HepG2 (cell line): ENCODE measurements at regions not wholly inside any gene's neighbourhood (a gene's known extent, or its start where the extent isn't known, plus 50 kb on each side); places are given as distances from the start of the nearest gene placed in this dataset.

Source experiments
- ATAC-seq: fragments of 200-7000 bp; cut with Tn5 transposase; 3 replicates; pipeline ENCODE4 v1.9.1; 2020; ENCODE audit warnings: mild to moderate bottlenecking, moderate library complexity
- BruUV-seq: library from RNA; stranded (reverse); fragments of 400-500 nt; replicated peaks from 2 replicates; lab custom pipeline; 2021; lab: Mats Ljungman, UMichigan
- CTCF ChIA-PET: fragments of 300-600 bp; formaldehyde crosslinking; extraction: SDS; loops from one replicate; lab custom pipeline; 2021; ENCODE audit warnings: low total read pairs, inconsistent platforms, low intra/inter-chr PET ratio; lab: Yijun Ruan, JAX
- POLR2A ChIA-PET: fragments of 350-600 bp; sonication (Branson Sonifier 250); formaldehyde crosslinking; loops from one replicate; lab custom pipeline; 2020; ENCODE audit warnings: antibody characterized with exemption, inconsistent platforms; lab: Yijun Ruan, JAX
- DNase-seq: peaks from one replicate; pipeline ENCODE4 v3.0.0-alpha.2; 2015; ENCODE audit warnings: low spot score
- FAIRE-seq: peaks from 3 replicates; lab custom pipeline; 2011; peaks lifted over from hg19 to GRCh38; lab: Jason Lieb, UNC
- H2AFZ ChIP-seq: one replicate; pipeline ENCODE4 v1.6.1; 2011; ENCODE audit warnings: low read length, inconsistent platforms
- H3K27ac ChIP-seq: fragments of 300-600 bp; 3 replicates; pipeline ENCODE4 v1.8.0; 2011; ENCODE audit warnings: mixed run types, mild to moderate bottlenecking, mixed read lengths, low read length, inconsistent platforms; ENCODE audit not compliant: insufficient read depth; ENCODE audit errors: extremely low read length
- H3K27me3 ChIP-seq, 2 experiments: fragments of 200-600 bp in 1 of 2; 2 replicates in 1 of 2; 3 replicates in 1 of 2; pipeline versions ENCODE4 v1.6.0 to v1.8.0; 2011; ENCODE audit warnings: low read length in 2 of 2, mild to moderate bottlenecking in 2 of 2, moderate library complexity in 2 of 2, inconsistent platforms in 1 of 2; ENCODE audit not compliant: insufficient read depth in 2 of 2, control insufficient read depth in 1 of 2
- H3K36me3 ChIP-seq, 2 experiments: fragments of 200-600 bp in 1 of 2; replicated peaks in 1 of 2; 2 replicates in 1 of 2; 3 replicates in 1 of 2; pipeline versions ENCODE4 v1.5.1 to v1.8.0; 2011; ENCODE audit warnings: low read length in 2 of 2, inconsistent platforms in 1 of 2; ENCODE audit not compliant: insufficient read depth in 2 of 2, control insufficient read depth in 1 of 2
- H3K4me1 ChIP-seq: 2 replicates; pipeline ENCODE4 v1.5.1; 2012; ENCODE audit warnings: low read length, inconsistent platforms; ENCODE audit not compliant: insufficient read depth
- H3K4me2 ChIP-seq: 2 replicates; pipeline ENCODE4 v1.6.0; 2011; ENCODE audit warnings: low read depth, low read length, inconsistent platforms
- H3K4me3 ChIP-seq, 3 experiments: fragments of 200-600 bp in 1 of 3; sonication (generic), shearing (Covaris generic) in 1 of 3; replicated peaks in 1 of 3; 2 replicates each; pipeline ENCODE4 v1.5.1; 2011 to 2016; ENCODE audit warnings: low read length in 3 of 3, inconsistent platforms in 2 of 3, low read depth in 2 of 3, mild to moderate bottlenecking in 2 of 3, control low read depth in 1 of 3, mixed read lengths in 1 of 3; ENCODE audit not compliant: insufficient read depth in 1 of 3
- H3K79me2 ChIP-seq: one replicate; pipeline ENCODE4 v1.6.1; 2011; ENCODE audit warnings: low read length, inconsistent platforms; ENCODE audit not compliant: insufficient read depth
- H3K9ac ChIP-seq: 2 replicates; pipeline ENCODE4 v1.6.0; 2011; ENCODE audit warnings: mild to moderate bottlenecking, low read depth, low read length, inconsistent platforms; ENCODE audit not compliant: insufficient read depth
- H3K9me3 ChIP-seq: 2 replicates; pipeline ENCODE4 v1.5.1; 2012; ENCODE audit warnings: mild to moderate bottlenecking, low read length
- H4K20me1 ChIP-seq: 2 replicates; pipeline ENCODE4 v1.6.0; 2011; ENCODE audit warnings: inconsistent platforms, mild to moderate bottlenecking, low read length, moderate library complexity; ENCODE audit not compliant: insufficient read depth
- DMAP1 ChIP-seq: IDR thresholded peaks from 2 replicates; pipeline ENCODE4 v1.6.1; 2016
- LCORL ChIP-seq, 2 experiments: fragments of 450-650 bp in 1 of 2; sonication (generic) in 1 of 2; formaldehyde crosslinking in 1 of 2; IDR thresholded peaks; 2 replicates each; pipeline versions ENCODE4 v1.5.0 to v1.6.1; 2017 to 2020; ENCODE audit warnings: antibody characterized with exemption in 1 of 2, missing genetic modification reagents in 1 of 2
- NFE2L1 ChIP-seq: sonication (generic); formaldehyde crosslinking; IDR thresholded peaks from 2 replicates; pipeline ENCODE4 v1.4.0; 2020; ENCODE audit warnings: missing genetic modification reagents, mild to moderate bottlenecking, borderline replicate concordance
- NFYB ChIP-seq: sonication (generic); formaldehyde crosslinking; IDR thresholded peaks from 2 replicates; pipeline ENCODE4 v1.4.0; 2020; ENCODE audit warnings: missing genetic modification reagents
- TOE1 ChIP-seq: sonication (generic); formaldehyde crosslinking; IDR thresholded peaks from 2 replicates; pipeline ENCODE4 v1.4.0; 2020; ENCODE audit warnings: mild to moderate bottlenecking, missing genetic modification reagents
- TOPORS ChIP-seq: sonication (generic); formaldehyde crosslinking; IDR thresholded peaks from 2 replicates; pipeline ENCODE4 v1.8.0; 2023; ENCODE audit warnings: mild to moderate bottlenecking, missing genetic modification reagents
- ZNF367 ChIP-seq: sonication (generic); formaldehyde crosslinking; IDR thresholded peaks from 2 replicates; pipeline ENCODE4 v1.4.0; 2020; ENCODE audit warnings: missing genetic modification reagents, borderline replicate concordance
- ZNF556 ChIP-seq: sonication (generic); formaldehyde crosslinking; IDR thresholded peaks from 2 replicates; pipeline ENCODE4 v1.4.0; 2020; ENCODE audit warnings: mild to moderate bottlenecking, missing genetic modification reagents, borderline replicate concordance
- ZNF570 ChIP-seq: sonication (generic); formaldehyde crosslinking; IDR thresholded peaks from 2 replicates; pipeline ENCODE4 v1.4.0; 2020; ENCODE audit warnings: mild to moderate bottlenecking, missing genetic modification reagents, borderline replicate concordance
- ZNF598 ChIP-seq: sonication (generic); formaldehyde crosslinking; IDR thresholded peaks from 2 replicates; pipeline ENCODE4 v1.5.1; 2020; ENCODE audit warnings: mild to moderate bottlenecking, missing genetic modification reagents, borderline replicate concordance
- ZNF775 ChIP-seq: sonication (generic); formaldehyde crosslinking; IDR thresholded peaks from 2 replicates; pipeline ENCODE4 v1.4.0; 2020; ENCODE audit warnings: missing genetic modification reagents, mild to moderate bottlenecking, moderate library complexity, borderline replicate concordance
- ZNF782 ChIP-seq: sonication (generic); formaldehyde crosslinking; IDR thresholded peaks from 2 replicates; pipeline ENCODE4 v1.4.0; 2020; ENCODE audit warnings: missing genetic modification reagents, mild to moderate bottlenecking, borderline replicate concordance
- ZNF788 ChIP-seq: sonication (generic); formaldehyde crosslinking; IDR thresholded peaks from 2 replicates; pipeline ENCODE4 v1.5.0; 2020; ENCODE audit warnings: mild to moderate bottlenecking, missing genetic modification reagents, borderline replicate concordance
- WGBS: methylation state at CpG from one replicate; pipeline ENCODE4 v1.1.6; 2017; ENCODE audit warnings: low lambda C conversion rate; 5-methylcytosine and 5-hydroxymethylcytosine counted together
- in situ Hi-C: cut with HindIII; loops from 2 replicates; pipeline ENCODE4 v1.10.0; 2017; ENCODE audit warnings: low pct_unique_long_range_greater_than_20kb; ENCODE audit not compliant: extremely low pct_ligation_motif_present
- intact Hi-C: fragments of 100-400 bp; cut with micrococcal nuclease; formaldehyde crosslinking; loops from one replicate; pipeline ENCODE4 v1.10.0; 2022; ENCODE audit not compliant: unreplicated experiment
- TF ChIP-seq, protein P1 (sequence below): sonication (generic); formaldehyde crosslinking; conservative IDR thresholded peaks from 2 replicates; pipeline ENCODE4 v1.4.0; 2020; ENCODE audit warnings: missing genetic modification reagents
- TF ChIP-seq, protein P2 (sequence below): sonication (generic); formaldehyde crosslinking; IDR thresholded peaks from 2 replicates; pipeline ENCODE4 v1.9.0; 2021; ENCODE audit warnings: mild to moderate bottlenecking, missing genetic modification reagents
- TF ChIP-seq, protein P3 (sequence below): IDR thresholded peaks from 2 replicates; pipeline ENCODE4 v1.6.1; 2016; ENCODE audit warnings: missing genetic modification reagents, missing compliant biosample characterization
- TF ChIP-seq, protein P4 (sequence below): sonication (generic); formaldehyde crosslinking; IDR thresholded peaks from 2 replicates; pipeline ENCODE4 v1.9.0; 2022; ENCODE audit warnings: missing genetic modification reagents, mild to moderate bottlenecking, borderline replicate concordance

DNA sequence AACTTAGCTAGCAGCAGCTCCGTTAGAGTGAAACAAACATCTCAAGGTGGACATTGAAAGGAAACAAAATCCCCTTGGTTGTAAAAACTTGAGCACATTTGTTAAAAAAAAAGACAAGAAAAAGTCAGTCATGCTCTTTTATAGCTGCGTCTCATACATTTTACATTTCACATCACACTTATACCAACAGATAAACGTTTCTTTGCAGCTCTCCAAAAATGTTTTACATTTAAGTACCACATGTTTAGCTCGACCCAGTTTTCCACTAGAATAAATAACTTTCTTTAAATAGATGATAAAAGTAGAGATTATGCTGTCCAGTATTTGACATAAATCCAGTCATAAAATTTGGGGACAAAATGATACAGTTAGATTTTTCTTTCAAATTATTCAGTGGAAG is 297.0 kb upstream of the ST6GAL2 start:
- Histone ChIP-seq H2AFZ (no peak overlapping the region), H3K27me3 (no peaks in the 10 kb centered on the region), H3K4me3 (no peak overlapping the region), H3K79me2 (no peaks in the 10 kb centered on the region), H4K20me1 (no peaks in the 10 kb centered on the region), H3K4me1 (no peaks in the 10 kb centered on the region), H3K36me3 (no peaks in the 10 kb centered on the region), H3K9me3 (peaks cover 11% of the 10 kb centered on the region; the same call in 1 of the 2 replicates), H3K4me2 (no peak overlapping the region), H3K9ac (no peak overlapping the region), H3K27ac (no peak overlapping the region)
- ChIA-PET POLR2A (no interaction called here), CTCF (no interaction called here)
- no peak for ATAC-seq
- no peak for FAIRE-seq
- DNase-seq = no peak
- in situ Hi-C loops (no loop called here), intact Hi-C loops (no loop called here)
- WGBS = 2% methylated on average over 4 of the region's 4 CpGs
- no TSS peak for BruUV-seq
- no peak for TF ChIP-seq DMAP1 (CRISPR knock-in tag)
- TF ChIP-seq ZNF775 (CRISPR knock-in tag) = no peak
- TF ChIP-seq TOPORS (CRISPR knock-in tag) = no peak
- no peak for TF ChIP-seq ZNF782 (CRISPR knock-in tag)
- TF ChIP-seq TOE1 (CRISPR knock-in tag) = no peak
- no peak for TF ChIP-seq ZNF367 (CRISPR knock-in tag)
- TF ChIP-seq, protein P1, sequence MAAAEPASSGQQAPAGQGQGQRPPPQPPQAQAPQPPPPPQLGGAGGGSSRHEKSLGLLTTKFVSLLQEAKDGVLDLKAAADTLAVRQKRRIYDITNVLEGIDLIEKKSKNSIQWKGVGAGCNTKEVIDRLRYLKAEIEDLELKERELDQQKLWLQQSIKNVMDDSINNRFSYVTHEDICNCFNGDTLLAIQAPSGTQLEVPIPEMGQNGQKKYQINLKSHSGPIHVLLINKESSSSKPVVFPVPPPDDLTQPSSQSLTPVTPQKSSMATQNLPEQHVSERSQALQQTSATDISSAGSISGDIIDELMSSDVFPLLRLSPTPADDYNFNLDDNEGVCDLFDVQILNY (CRISPR knock-in tag) = no peak
- TF ChIP-seq ZNF598 (CRISPR knock-in tag) = no peak
- TF ChIP-seq, protein P2, sequence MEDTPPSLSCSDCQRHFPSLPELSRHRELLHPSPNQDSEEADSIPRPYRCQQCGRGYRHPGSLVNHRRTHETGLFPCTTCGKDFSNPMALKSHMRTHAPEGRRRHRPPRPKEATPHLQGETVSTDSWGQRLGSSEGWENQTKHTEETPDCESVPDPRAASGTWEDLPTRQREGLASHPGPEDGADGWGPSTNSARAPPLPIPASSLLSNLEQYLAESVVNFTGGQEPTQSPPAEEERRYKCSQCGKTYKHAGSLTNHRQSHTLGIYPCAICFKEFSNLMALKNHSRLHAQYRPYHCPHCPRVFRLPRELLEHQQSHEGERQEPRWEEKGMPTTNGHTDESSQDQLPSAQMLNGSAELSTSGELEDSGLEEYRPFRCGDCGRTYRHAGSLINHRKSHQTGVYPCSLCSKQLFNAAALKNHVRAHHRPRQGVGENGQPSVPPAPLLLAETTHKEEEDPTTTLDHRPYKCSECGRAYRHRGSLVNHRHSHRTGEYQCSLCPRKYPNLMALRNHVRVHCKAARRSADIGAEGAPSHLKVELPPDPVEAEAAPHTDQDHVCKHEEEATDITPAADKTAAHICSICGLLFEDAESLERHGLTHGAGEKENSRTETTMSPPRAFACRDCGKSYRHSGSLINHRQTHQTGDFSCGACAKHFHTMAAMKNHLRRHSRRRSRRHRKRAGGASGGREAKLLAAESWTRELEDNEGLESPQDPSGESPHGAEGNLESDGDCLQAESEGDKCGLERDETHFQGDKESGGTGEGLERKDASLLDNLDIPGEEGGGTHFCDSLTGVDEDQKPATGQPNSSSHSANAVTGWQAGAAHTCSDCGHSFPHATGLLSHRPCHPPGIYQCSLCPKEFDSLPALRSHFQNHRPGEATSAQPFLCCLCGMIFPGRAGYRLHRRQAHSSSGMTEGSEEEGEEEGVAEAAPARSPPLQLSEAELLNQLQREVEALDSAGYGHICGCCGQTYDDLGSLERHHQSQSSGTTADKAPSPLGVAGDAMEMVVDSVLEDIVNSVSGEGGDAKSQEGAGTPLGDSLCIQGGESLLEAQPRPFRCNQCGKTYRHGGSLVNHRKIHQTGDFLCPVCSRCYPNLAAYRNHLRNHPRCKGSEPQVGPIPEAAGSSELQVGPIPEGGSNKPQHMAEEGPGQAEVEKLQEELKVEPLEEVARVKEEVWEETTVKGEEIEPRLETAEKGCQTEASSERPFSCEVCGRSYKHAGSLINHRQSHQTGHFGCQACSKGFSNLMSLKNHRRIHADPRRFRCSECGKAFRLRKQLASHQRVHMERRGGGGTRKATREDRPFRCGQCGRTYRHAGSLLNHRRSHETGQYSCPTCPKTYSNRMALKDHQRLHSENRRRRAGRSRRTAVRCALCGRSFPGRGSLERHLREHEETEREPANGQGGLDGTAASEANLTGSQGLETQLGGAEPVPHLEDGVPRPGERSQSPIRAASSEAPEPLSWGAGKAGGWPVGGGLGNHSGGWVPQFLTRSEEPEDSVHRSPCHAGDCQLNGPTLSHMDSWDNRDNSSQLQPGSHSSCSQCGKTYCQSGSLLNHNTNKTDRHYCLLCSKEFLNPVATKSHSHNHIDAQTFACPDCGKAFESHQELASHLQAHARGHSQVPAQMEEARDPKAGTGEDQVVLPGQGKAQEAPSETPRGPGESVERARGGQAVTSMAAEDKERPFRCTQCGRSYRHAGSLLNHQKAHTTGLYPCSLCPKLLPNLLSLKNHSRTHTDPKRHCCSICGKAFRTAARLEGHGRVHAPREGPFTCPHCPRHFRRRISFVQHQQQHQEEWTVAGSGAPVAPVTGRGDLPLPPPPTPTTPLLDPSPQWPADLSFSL (CRISPR knock-in tag) = no peak
- no peak for TF ChIP-seq ZNF570 (CRISPR knock-in tag)
- TF ChIP-seq, protein P3, sequence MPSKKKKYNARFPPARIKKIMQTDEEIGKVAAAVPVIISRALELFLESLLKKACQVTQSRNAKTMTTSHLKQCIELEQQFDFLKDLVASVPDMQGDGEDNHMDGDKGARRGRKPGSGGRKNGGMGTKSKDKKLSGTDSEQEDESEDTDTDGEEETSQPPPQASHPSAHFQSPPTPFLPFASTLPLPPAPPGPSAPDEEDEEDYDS (CRISPR knock-in tag) = no peak
- TF ChIP-seq, protein P4, sequence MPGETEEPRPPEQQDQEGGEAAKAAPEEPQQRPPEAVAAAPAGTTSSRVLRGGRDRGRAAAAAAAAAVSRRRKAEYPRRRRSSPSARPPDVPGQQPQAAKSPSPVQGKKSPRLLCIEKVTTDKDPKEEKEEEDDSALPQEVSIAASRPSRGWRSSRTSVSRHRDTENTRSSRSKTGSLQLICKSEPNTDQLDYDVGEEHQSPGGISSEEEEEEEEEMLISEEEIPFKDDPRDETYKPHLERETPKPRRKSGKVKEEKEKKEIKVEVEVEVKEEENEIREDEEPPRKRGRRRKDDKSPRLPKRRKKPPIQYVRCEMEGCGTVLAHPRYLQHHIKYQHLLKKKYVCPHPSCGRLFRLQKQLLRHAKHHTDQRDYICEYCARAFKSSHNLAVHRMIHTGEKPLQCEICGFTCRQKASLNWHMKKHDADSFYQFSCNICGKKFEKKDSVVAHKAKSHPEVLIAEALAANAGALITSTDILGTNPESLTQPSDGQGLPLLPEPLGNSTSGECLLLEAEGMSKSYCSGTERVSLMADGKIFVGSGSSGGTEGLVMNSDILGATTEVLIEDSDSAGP (CRISPR knock-in tag) = no peak
- TF ChIP-seq ZNF788 (CRISPR knock-in tag) = no peak
- TF ChIP-seq NFE2L1 (CRISPR knock-in tag) = no peak
- TF ChIP-seq ZNF556 (CRISPR knock-in tag) = no peak
- TF ChIP-seq NFYB (CRISPR knock-in tag) = no peak
- TF ChIP-seq LCORL (IDR thresholded peaks at IDR 0.05) = no peak
- TF ChIP-seq LCORL (CRISPR knock-in tag; IDR thresholded peaks at IDR 0.05) = no peak
